KBM-7 (cell line): ENCODE measurements at regions not wholly inside any gene's neighbourhood (a gene's known extent, or its start where the extent isn't known, plus 50 kb on each side); places are given as distances from the start of the nearest gene placed in this dataset.

Experiments used
- DNase-seq: peaks from one replicate; pipeline ENCODE4 v3.0.0-alpha.2; 2015
- in situ Hi-C: fragments of 300-500 bp; cut with MboI; formaldehyde crosslinking; loops from 2 replicates; pipeline ENCODE4 v1.14.3; 2020; ENCODE audit warnings: low sequenced_read_pairs, low pct_unique_long_range_greater_than_20kb, mixed read lengths

DNA sequence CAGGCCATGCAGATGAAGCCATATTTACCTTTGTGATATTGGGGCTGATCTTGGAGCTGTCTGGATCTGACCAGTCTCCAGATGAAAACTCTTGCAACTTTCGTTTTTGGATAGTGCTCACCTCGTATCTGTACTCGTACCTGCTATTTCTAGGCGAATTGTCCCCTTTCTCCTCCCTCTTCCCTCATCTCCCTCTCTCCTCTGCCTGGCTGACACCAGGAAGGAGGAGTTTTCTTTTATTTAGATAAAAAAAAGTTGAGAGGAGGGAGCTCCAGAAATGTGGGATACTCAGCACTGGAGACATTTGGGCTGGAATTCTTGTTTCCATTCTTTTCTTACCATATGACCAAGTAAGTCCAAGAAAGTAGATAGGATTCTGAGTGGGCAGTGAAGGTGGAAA is 54.6 kb upstream of the ABL1 start:
- DNase-seq = no peak
- in situ Hi-C loops = no loop called here

GRCh38 chr9:130780865-130781504 is 54.1 kb upstream of the ABL1 start:
- in situ Hi-C loops = no loop called here
- DNase-seq = no peak

DNA sequence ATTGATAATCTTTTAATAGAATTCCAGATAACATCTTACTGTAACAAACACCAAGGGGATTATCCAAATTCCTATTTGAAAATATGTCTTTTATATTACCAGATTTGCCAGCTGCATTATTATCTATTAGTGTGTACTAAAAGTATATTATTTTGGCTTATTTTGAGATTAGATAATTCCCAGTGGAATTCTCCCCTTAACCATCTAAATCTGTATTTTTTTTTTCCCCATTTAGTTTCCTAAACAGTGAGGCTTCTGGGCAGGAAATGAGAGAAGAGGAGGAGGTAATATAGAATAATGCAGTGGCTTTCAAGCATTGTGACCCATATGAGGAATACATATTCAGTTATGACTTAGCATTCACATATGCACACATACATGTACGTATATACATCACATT is 53.5 kb upstream of the ABL1 start:
- in situ Hi-C loops = no loop called here
- no peak for DNase-seq

GRCh38 chr9:130782886-130783530 is 52.0 kb upstream of the ABL1 start:
- no peak for DNase-seq
- in situ Hi-C loops = no loop called here

GRCh38 chr9:130785053-130785452 is 50.0 kb upstream of the ABL1 start:
- no peak for DNase-seq
- in situ Hi-C loops = no loop called here
